Cardiac muscle cell (in vitro differentiated cells and primary cell): ENCODE measurements at regions not wholly inside any gene's neighbourhood (a gene's known extent, or its start where the extent isn't known, plus 50 kb on each side); places are given as distances from the start of the nearest gene placed in this dataset.

Experiments used
- DNase-seq, 2 donors: peaks; one replicate each; pipeline versions ENCODE4 v3.0.0 to v3.0.0-alpha.2; 2010 to 2017; ENCODE audit warnings: low read depth in 1 of 2, low spot score in 1 of 2
- H3K27ac ChIP-seq: fragments of 200-600 bp; sonication (generic); 2 replicates; pipeline ENCODE4 v1.5.1; 2016
- H3K27me3 ChIP-seq: fragments of 200-600 bp; sonication (generic); 2 replicates; pipeline ENCODE4 v1.6.0; 2016; ENCODE audit warnings: control low read depth
- H3K36me3 ChIP-seq: fragments of 200-600 bp; sonication (generic); 2 replicates; pipeline ENCODE4 v1.5.1; 2016; ENCODE audit warnings: control low read depth
- H3K4me1 ChIP-seq: fragments of 200-600 bp; sonication (generic); 2 replicates; pipeline ENCODE4 v1.8.1; 2017; ENCODE audit warnings: low read depth, mild to moderate bottlenecking, mixed run types
- H3K4me3 ChIP-seq: fragments of 200-600 bp; sonication (generic); 2 replicates; pipeline ENCODE4 v1.5.1; 2016; ENCODE audit warnings: mild to moderate bottlenecking
- H3K9me3 ChIP-seq: fragments of 200-600 bp; sonication (generic); 2 replicates; pipeline ENCODE4 v1.5.1; 2017; ENCODE audit warnings: low read depth, mild to moderate bottlenecking, control low read depth
- TF ChIP-seq, protein P1 (sequence below): IDR thresholded peaks from 2 replicates; pipeline ENCODE4 v1.5.1; 2012; ENCODE audit warnings: low read depth, mild to moderate bottlenecking, low read length

DNA sequence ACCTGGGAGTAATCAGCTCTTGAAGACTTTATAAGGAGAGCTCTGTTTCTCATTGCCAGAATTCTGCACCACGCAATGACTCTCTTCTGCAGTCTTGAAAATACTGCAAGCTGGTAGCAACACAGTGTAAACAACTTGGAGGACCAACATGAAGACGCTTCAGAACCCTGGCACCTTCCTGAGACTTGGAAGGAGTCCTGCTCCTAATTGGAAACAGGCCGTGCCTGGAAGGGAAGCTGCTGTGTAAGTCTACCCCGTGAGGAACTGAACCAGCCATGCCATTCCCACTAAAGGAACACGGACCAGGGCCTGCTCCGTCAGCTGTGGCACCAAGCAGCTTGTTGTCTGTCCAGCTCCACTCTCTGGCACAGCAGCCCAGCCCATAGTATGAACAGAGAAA lies 171.1 kb downstream of the PAX3 start:
- Histone ChIP-seq H3K36me3 (no peaks in the 10 kb centered on the region), H3K4me3 (no peak overlapping the region), H3K27ac (no peak overlapping the region), H3K9me3 (no peaks in the 10 kb centered on the region), H3K4me1 (no peaks in the 10 kb centered on the region), H3K27me3 (no peaks in the 10 kb centered on the region)
- TF ChIP-seq, protein P1, sequence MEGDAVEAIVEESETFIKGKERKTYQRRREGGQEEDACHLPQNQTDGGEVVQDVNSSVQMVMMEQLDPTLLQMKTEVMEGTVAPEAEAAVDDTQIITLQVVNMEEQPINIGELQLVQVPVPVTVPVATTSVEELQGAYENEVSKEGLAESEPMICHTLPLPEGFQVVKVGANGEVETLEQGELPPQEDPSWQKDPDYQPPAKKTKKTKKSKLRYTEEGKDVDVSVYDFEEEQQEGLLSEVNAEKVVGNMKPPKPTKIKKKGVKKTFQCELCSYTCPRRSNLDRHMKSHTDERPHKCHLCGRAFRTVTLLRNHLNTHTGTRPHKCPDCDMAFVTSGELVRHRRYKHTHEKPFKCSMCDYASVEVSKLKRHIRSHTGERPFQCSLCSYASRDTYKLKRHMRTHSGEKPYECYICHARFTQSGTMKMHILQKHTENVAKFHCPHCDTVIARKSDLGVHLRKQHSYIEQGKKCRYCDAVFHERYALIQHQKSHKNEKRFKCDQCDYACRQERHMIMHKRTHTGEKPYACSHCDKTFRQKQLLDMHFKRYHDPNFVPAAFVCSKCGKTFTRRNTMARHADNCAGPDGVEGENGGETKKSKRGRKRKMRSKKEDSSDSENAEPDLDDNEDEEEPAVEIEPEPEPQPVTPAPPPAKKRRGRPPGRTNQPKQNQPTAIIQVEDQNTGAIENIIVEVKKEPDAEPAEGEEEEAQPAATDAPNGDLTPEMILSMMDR: no peak
- DNase-seq: no peak

DNA sequence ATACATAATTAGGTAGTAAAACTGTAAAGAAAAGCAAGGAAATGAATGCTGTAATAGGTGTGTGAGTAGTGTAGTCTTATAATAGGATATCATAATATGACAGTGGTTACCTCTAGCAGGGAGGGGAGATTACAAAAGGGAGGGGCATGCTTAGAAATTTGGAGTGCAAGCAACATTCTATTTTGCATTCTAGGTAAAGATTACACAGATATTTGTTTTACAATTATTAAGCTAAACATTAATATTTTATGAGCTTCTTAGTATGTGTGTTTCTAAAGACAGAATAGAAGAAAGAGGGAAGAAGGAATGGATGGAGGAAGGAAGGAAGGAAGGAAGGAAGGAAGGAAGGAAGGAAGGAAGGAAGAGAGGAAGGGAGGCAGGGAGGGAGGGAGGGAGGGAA lies 177.9 kb downstream of the PAX3 start:
- Histone ChIP-seq H3K4me1 (peaks cover 5% of the 10 kb centered on the region), H3K9me3 (no peaks in the 10 kb centered on the region), H3K27ac (no peak overlapping the region), H3K4me3 (no peak overlapping the region), H3K36me3 (no peaks in the 10 kb centered on the region), H3K27me3 (no peaks in the 10 kb centered on the region)
- no peak for DNase-seq
- TF ChIP-seq, protein P1: no peak

DNA sequence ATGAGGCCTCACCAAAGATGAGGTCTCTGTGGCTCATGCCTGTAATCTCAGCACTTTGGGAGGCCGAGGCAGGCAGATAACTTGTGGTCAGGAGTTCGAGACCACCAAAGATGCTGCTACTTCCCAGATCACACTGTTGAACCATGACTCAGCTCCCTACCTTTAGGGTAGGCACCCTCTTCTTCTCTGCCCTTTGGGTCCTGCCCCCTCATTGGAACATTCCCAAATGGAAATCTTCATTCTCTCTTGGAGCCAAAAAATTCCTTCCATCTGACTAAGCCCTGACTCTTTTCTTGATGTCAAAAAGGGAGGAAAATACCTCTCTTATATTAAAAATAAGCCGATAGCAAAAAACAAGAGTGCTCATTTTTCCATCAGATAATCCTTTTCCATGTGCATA lies 183.5 kb downstream of the PAX3 start:
- TF ChIP-seq, protein P1: no peak
- H3K27ac ChIP-seq: no peak overlapping the region
- DNase-seq: no peak
- no peaks in the 10 kb centered on the region for H3K4me1 ChIP-seq
- no peaks in the 10 kb centered on the region for H3K9me3 ChIP-seq
- no peaks in the 10 kb centered on the region for H3K27me3 ChIP-seq
- no peaks in the 10 kb centered on the region for H3K36me3 ChIP-seq
- no peak overlapping the region for H3K4me3 ChIP-seq

DNA sequence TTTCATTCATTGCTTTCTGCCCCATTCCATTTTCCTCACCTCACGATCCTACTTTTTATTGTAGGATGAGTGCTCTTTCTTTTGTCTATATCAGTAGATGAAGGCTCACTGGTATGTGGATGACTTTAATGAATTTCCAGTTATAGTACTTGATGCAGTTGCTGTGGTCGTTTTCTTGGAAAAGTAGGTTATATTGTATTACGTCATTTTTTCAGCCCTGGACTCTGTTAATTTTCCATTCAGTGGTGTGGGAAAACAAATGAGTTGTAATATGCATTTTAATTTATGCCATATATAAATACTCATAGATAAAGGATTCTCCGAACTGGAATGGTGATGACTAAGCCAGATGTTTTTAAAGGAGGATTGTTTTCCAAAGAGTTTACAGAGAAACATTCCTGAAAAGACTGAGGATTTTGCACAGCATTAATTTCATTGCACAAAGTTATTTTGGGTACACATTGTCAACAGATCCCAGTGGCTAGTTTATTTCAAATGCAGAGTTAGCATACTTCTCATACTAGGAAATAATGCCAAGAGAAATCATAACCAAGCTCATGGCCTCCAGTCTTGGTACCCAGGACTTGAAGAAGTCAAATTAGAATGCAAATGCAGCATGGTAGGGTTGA lies 189.7 kb downstream of the PAX3 start:
- no peak overlapping the region for H3K4me3 ChIP-seq
- no peaks in the 10 kb centered on the region for H3K9me3 ChIP-seq
- DNase-seq: no peak
- TF ChIP-seq, protein P1: no peak
- peaks cover 12% of the 10 kb centered on the region for H3K4me1 ChIP-seq
- H3K36me3 ChIP-seq: no peaks in the 10 kb centered on the region
- peak overlapping the region; percentile 61 for H3K27ac ChIP-seq
- no peaks in the 10 kb centered on the region for H3K27me3 ChIP-seq

DNA sequence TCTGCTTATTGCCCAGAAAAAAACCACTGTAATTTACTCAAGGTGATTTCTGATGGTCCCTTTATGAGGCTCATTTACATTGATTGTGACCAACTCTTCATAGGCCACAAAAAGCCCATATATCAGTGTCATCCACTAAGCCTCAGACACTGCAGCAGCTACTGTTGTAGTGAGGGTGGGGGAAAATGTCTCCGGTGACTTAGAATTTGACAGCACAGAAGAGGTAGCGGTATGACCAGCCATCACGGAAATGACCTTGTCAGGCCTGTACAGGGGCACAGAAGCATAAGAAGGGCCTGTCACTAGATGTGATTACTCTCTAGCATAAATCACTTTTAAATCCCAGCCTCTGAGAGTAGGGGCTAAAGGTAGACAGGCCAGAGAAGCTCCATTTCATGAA lies 190.3 kb downstream of the PAX3 start:
- H3K9me3 ChIP-seq: no peaks in the 10 kb centered on the region
- TF ChIP-seq, protein P1: no peak
- DNase-seq: peak in 1 of 2 donors; percentile 47

More for the DNA sequence above, 190.3 kb downstream of the PAX3 start:
- H3K27ac ChIP-seq: peak overlapping the region; percentile 61
- H3K4me3 ChIP-seq: no peak overlapping the region
- peaks cover 17% of the 10 kb centered on the region for H3K4me1 ChIP-seq
- H3K27me3 ChIP-seq: no peaks in the 10 kb centered on the region
- no peaks in the 10 kb centered on the region for H3K36me3 ChIP-seq
